ENCODE measurements at regions not wholly inside any gene's neighbourhood (a gene's known extent, or its start where the extent isn't known, plus 50 kb on each side); places are given as distances from the start of the nearest gene placed in this dataset.

DNA sequence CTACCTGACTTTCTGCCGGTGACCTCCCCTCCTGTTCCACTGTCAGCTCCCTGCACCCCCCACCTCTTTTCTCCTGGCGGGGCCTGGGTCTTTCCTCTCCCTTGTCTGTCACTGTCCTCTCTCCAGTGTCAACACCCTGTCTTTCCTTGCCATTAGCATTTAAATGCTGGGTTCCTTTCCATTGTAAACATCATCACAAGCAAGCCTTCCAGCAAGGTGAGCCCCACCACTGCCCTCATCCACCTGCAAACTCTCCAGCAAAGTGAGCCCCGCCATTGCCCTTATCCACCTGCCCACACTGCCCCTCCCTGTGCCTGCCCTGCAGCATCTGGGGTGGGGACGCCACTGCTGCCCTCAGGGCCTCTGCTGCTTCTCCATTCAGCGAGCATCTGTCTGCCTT, 195.0 kb downstream of the ENGASE start:
- in situ Hi-C loops (cut with MboI; ENCODE audit: low sequenced_read_pairs): no loop called here

DNA sequence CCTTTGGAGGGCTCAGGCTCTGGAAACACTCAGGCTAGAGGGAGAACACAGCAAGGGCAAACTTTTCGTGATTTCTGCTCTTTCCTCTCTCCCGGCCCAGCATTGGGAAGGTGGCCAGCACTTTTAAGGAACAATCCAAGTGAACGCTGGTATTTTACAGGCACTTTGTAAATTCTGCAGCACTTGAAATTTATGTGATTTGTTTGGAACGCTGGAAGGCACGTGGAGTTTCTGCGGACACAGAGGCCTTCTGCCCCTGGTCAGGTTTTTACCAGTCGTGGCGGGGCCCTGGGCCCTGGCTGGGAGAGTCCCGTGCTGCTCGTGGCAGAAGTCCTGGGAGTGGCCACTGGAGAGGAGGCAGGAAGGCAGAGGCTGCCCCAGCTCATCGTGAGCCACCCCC, 188.6 kb downstream of the ENGASE start:
- in situ Hi-C loops (cut with MboI; ENCODE audit: low sequenced_read_pairs): no loop called here

DNA sequence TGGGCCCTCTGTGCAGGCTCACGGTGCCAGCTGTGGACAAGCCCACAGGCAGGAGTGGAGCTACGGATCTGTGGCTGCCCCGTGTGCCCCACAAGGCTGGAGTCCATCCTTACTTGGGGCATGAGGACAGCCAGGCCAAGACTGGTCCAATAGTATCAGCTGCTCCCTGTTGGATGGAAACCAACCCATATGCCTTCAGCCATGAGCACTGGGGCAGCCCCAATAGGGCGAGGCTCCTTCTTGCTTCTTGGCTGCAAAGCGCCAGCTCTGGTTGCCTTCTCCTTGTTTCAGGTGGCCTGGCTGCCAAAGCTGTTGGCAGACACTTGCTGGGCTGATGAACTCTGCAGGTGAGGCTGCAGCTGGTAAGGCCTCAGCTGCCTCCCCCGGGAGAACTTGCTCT, 188.0 kb downstream of the ENGASE start:
- in situ Hi-C loops (cut with MboI; ENCODE audit: low sequenced_read_pairs): no loop called here

- in situ Hi-C loops (cut with MboI; ENCODE audit: low sequenced_read_pairs): no loop called here
These were observed 186.9 kb downstream of the ENGASE start for GRCh38 chr17:79261355-79262072.

GRCh38 chr17:79258843-79259242, 184.2 kb downstream of the ENGASE start:
- in situ Hi-C loops (cut with MboI; ENCODE audit: low sequenced_read_pairs): no loop called here

DNA sequence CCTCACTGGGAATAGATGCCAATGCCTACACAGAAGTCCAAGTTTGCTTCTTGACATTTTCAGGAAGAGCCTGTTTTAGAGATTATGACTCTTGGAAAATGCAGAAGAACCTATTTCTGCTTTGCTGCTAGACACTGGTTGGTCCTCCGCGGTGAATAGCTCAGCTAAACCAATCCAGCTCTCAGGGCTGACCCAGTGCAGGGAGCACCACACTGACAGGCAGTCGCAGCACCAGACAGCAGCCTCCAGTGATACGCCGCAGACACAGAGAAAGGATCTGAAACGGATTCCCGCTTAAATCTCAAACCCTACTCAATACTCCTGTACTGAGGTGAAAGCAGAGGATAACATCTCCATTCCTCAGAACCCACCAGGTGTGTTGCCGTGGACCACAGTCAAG, 183.4 kb downstream of the ENGASE start:
- in situ Hi-C loops (cut with MboI; ENCODE audit: low sequenced_read_pairs): no loop called here

- in situ Hi-C loops (cut with MboI; ENCODE audit: low sequenced_read_pairs): no loop called here
These were observed 181.4 kb downstream of the ENGASE start for GRCh38 chr17:79255926-79256585.

DNA sequence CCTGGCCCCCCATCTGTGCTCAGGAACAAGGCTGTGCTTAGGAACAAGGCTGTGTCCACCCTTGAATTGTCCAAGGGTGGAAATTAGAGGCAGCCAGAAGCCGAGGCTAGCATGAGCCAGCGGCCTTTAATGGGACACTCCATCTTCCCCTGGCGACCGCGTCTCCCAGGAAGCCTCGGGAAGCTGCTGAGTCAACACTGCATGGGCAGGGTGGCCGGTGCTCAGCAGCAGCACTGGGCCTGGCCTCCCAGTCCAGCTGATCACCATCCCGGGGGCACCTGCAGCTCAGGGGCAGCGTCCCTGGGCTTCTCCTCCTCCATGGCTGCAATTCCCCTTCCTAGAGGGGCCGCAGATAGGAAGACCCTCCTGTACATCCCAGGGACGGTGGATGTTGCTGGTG, 180.8 kb downstream of the ENGASE start:
- in situ Hi-C loops (cut with MboI; ENCODE audit: low sequenced_read_pairs): no loop called here

DNA sequence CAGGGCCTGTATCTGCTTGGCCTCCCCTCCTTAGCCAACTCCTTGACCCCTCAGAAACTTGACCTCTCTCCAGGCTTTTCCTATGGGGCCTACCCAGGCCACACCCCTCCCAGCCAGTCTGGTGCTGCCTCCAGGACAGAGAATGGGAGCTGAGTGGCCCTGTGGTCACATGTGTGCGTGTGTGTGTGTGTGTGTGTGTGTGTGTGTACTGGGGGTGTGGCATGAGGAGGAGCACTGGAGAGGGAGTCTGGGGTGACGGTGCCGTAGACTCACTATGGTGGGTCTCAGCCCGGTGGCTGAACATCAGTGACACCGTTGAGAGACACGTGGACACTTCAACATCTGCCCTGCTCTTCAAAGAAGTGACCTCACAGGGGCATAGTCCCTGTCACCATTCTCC, 180.4 kb downstream of the ENGASE start:
- in situ Hi-C loops (cut with MboI; ENCODE audit: low sequenced_read_pairs): no loop called here

DNA sequence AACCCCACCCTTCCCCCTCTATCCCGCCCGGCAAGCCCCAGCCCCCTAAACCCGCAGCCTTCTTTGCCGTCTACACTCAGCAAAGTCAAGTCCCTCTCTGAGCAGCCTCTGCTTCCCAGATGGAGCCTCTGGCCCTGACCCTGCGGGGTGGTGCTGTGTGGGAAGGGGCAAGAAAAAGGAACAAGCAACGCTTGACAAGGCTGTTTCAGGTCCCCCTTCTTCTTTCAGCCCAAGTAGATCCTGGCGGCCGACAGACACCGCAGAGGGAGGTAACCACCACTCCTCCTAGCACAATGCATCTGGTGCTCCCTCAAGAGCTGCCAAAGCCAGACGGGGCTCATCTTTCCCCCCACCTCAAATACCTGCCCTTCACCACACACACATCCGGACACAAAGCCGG, 178.3 kb downstream of the ENGASE start:
- in situ Hi-C loops (cut with MboI; ENCODE audit: low sequenced_read_pairs): no loop called here

DNA sequence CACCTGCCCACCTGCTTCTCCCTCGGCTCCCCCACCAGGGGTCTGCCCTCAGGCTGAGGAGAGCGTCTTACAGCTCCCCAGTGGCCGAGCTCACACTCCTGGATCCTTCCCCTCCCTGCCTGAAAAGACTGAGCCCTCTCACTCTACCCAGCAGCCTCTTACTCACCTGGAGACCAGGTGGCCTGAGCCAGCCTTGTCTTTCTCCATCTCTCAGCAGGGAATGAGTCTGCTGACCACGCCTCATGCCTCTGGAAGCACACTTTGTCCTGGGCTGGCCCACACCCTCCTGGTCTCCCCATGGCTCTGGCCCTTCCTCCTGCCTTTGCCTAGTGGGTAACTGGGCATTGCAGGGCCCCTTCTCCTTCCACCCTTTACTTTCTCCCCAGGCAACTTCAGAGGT, 177.2 kb downstream of the ENGASE start:
- in situ Hi-C loops (cut with MboI; ENCODE audit: low sequenced_read_pairs): no loop called here

DNA sequence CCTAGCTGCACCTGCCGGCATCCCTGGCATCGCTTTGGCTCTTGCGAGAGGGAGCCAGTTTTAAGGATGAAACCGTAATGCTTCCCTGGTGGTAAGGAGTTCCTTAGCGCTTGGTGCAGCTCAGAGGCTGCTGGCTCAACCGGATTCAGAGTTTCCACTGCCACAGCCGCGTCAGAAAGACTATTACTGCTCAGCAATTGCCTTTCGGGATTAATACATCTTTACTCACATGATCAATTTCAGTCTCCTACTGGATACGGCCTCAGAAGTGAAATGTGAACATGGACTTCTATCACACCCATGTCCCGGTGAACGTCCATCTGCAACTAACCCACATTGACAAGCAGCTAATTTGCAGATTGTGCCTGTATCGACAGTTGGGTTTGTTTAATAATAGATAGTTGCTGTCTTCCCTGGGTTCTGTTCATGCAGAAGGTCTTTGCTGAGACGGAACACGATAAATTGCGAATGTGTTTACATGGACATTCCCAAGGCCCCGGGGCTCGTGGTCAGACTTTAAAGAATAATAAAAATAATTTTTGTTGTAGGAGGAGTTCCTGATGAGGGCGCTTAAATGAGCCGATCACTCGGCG, 175.4 kb downstream of the ENGASE start:
- in situ Hi-C loops (cut with MboI; ENCODE audit: low sequenced_read_pairs): no loop called here

- in situ Hi-C loops (cut with MboI; ENCODE audit: low sequenced_read_pairs): no loop called here
These were observed 174.3 kb downstream of the ENGASE start for GRCh38 chr17:79248843-79249493.

- in situ Hi-C loops (cut with MboI; ENCODE audit: low sequenced_read_pairs): no loop called here
These were observed 171.9 kb downstream of the ENGASE start for GRCh38 chr17:79246225-79247190.

DNA sequence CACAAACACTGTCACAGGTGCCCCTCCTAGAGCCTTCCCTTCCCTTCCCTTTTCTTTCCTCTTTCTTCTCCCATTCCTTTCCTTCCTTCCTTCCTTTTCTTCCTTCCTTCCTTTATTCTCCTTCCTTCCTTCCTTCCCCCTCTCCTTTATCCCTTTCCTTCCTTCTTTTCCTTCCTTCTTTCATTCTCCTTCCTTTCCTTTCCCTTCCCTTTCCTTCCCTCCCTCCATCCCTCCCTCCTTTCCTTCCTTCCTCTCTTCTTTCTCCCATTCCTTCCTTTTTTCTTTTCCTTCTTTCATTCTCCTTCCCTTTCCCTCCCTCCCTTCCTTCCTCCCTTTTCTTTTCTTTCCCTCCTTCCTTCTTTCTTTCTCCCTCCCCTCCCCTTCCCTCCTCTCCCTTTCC, 170.0 kb downstream of the ENGASE start:
- in situ Hi-C loops (cut with MboI; ENCODE audit: low sequenced_read_pairs): no loop called here

DNA sequence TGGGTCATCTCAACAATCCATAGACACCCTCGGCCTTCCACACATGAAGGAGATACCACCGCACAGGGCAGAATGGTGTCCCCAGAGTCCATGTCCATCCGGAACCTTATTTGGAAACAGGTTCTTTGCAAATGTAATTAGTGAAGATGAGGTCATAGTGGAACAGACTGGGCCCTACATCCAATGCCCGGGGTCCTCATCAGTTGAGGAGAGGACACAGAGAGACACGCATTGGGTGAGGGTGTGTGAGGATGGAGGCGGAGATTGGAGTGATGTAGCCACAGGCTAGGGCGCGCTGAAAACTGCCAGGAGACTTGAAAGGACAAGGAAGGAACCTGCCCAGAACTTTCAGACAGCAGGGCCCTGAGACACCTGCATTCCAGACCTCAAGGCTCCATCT, 169.4 kb downstream of the ENGASE start:
- in situ Hi-C loops (cut with MboI; ENCODE audit: low sequenced_read_pairs): no loop called here

DNA sequence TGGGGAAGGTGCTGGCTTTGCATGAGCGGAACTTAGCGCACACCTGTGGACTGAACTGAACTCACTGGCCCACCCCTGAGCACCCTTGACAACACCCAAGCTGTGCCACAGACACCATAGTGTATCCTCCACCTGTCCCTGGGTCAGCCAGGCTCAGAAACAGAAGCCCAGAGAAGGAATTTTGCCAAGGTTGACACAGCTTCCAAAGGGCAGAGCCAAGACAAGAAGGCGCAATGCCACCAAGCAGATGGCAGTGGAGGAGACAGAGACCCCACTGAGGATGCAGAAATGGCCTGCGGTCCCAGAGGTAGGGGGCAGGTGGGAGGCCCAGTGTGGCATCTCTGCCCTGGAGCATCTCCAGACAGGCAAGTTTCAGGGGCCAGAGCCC, 169.0 kb downstream of the ENGASE start:
- in situ Hi-C loops (cut with MboI; ENCODE audit: low sequenced_read_pairs): no loop called here

DNA sequence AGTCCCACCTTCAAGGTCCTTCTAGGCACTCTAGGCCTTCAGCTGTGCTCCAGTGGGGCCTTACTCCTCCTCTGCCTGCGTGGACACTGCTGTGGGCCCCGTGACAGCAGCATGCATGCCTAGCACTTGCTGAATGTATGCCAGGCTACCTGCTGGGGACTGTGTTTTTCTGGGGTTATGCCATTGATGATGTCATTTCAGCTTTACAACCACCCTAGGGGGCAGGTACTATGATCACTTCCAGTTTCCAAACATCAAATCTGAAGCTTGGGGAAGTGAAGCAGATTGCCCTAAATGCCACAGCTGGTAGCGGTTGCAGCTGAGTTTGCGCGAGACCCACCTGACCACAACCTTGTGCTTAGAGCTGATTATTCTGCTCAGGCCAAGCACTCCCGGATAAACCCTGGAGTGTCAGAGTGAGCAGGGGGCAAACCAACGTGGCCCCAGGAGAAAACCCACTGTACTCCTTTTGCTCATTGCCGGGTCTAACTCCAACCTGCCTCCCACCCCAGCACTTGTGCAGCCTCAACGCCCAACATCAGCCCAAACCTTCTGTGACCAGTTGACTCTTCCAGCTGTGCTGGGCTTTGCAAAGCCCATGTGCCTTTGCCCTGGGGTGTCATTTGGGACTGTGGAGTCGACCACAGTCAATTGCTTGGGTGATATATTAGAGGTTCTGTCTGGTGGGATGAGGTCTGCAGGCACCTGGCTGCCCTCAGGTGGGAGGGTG, 168.4 kb downstream of the ENGASE start:
- in situ Hi-C loops (cut with MboI; ENCODE audit: low sequenced_read_pairs): no loop called here

- in situ Hi-C loops (cut with MboI; ENCODE audit: low sequenced_read_pairs): no loop called here
These were observed 167.8 kb downstream of the ENGASE start for GRCh38 chr17:79242393-79242792.

DNA sequence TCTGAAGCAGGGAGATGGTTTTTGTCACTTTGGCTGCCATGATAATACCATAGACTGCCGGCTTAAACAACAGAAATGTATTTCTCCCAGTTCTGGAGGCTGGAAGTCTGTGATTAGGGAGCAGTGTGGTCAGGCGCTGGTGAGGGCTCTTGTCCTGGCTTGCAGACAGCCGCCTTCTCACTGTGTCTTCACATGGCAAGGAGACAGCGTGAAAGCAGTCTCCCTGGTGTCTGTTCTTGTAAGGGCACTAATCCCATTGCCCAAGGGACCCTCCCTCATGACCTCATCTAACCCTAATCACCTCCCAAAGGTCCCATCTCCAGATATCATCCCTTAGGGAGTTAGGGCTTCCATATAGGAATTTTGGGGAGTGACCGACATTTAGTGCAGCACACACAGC, 167.0 kb downstream of the ENGASE start:
- in situ Hi-C loops (cut with MboI; ENCODE audit: low sequenced_read_pairs): no loop called here

Data from HL-60/S4 (cell line).